Stimulated activated effector memory CD8-positive, alpha-beta T cell treated with anti-CD3 and anti-CD28 coated beads, Interleukin-12 subunit alpha, Interleukin-12 subunit beta, amount 100 ng/mL, for 72 hours (primary cell): ENCODE measurements at regions not wholly inside any gene's neighbourhood (a gene's known extent, or its start where the extent isn't known, plus 50 kb on each side); places are given as distances from the start of the nearest gene placed in this dataset.

Experiments
- ATAC-seq: fragments of 150-1000 bp; cut with Tn5 transposase; 2 replicates; pipeline ENCODE4 v1.10.0; 2021
- DNase-seq, 2 donors: peaks; one replicate each; pipeline ENCODE4 v3.0.0; 2021 to 2022; ENCODE audit warnings: low spot score in 2 of 2
- H3K27ac Mint-ChIP-seq: one replicate; pipeline ENCODE4 v1.8.0; 2022; ENCODE audit warnings: mild to moderate bottlenecking, mixed read lengths
- H3K36me3 Mint-ChIP-seq: one replicate; pipeline ENCODE4 v1.8.0; 2022; ENCODE audit warnings: mild to moderate bottlenecking, mixed read lengths
- H3K4me1 Mint-ChIP-seq: one replicate; pipeline ENCODE4 v1.8.0; 2022; ENCODE audit warnings: mixed read lengths
- H3K4me3 Mint-ChIP-seq: one replicate; pipeline ENCODE4 v1.8.0; 2022; ENCODE audit warnings: mild to moderate bottlenecking, mixed read lengths
- H3K9me3 Mint-ChIP-seq: one replicate; pipeline ENCODE4 v1.8.0; 2022; ENCODE audit warnings: mixed read lengths

GRCh38 chr10:75303045-75303777 lies 67.5 kb upstream of the COMTD1 start:
- H3K36me3 Mint-ChIP-seq: no peaks in the 10 kb centered on the region
- H3K4me1 Mint-ChIP-seq: no peaks in the 10 kb centered on the region
- no peak for ATAC-seq
- DNase-seq: no peak
- H3K27ac Mint-ChIP-seq: no peak overlapping the region
- no peak overlapping the region for H3K4me3 Mint-ChIP-seq
- peaks cover 2% of the 10 kb centered on the region for H3K9me3 Mint-ChIP-seq

- Mint-ChIP-seq H3K27ac (no peak overlapping the region), H3K4me3 (no peak overlapping the region), H3K36me3 (no peaks in the 10 kb centered on the region), H3K4me1 (no peaks in the 10 kb centered on the region), H3K9me3 (peaks cover 2% of the 10 kb centered on the region)
- ATAC-seq (no peak), DNase-seq (no peak)
Measured at GRCh38 chr10:75302029-75302428, 66.3 kb upstream of the COMTD1 start.

GRCh38 chr10:75297021-75297599 lies 61.4 kb upstream of the COMTD1 start:
- H3K27ac Mint-ChIP-seq: no peak overlapping the region
- ATAC-seq (peak; percentile 55), DNase-seq (peak in 1 of 2 donors; percentile 38)
- no peaks in the 10 kb centered on the region for H3K4me1 Mint-ChIP-seq
- no peak overlapping the region for H3K4me3 Mint-ChIP-seq
- H3K36me3 Mint-ChIP-seq: no peaks in the 10 kb centered on the region
- H3K9me3 Mint-ChIP-seq: no peaks in the 10 kb centered on the region

GRCh38 chr10:75295868-75296441 lies 60.2 kb upstream of the COMTD1 start:
- H3K4me1 Mint-ChIP-seq: no peaks in the 10 kb centered on the region
- H3K36me3 Mint-ChIP-seq: no peaks in the 10 kb centered on the region
- DNase-seq (peak in 1 of 2 donors; percentile 38), ATAC-seq (no peak)
- H3K9me3 Mint-ChIP-seq: no peaks in the 10 kb centered on the region
- H3K4me3 Mint-ChIP-seq: no peak overlapping the region
- H3K27ac Mint-ChIP-seq: no peak overlapping the region

GRCh38 chr10:75294866-75295701 lies 59.3 kb upstream of the COMTD1 start:
- H3K36me3 Mint-ChIP-seq: no peaks in the 10 kb centered on the region
- H3K9me3 Mint-ChIP-seq: peaks cover 3% of the 10 kb centered on the region
- no peak overlapping the region for H3K27ac Mint-ChIP-seq
- no peak overlapping the region for H3K4me3 Mint-ChIP-seq
- DNase-seq: peak; percentile 39 to 65
- H3K4me1 Mint-ChIP-seq: no peaks in the 10 kb centered on the region
- peak; percentile 93 for ATAC-seq

- peaks cover 3% of the 10 kb centered on the region for H3K9me3 Mint-ChIP-seq
- H3K36me3 Mint-ChIP-seq: no peaks in the 10 kb centered on the region
- ATAC-seq (no peak), DNase-seq (no peak)
- no peak overlapping the region for H3K27ac Mint-ChIP-seq
- no peaks in the 10 kb centered on the region for H3K4me1 Mint-ChIP-seq
- H3K4me3 Mint-ChIP-seq: no peak overlapping the region
Measured at GRCh38 chr10:75294518-75294865, 58.7 kb upstream of the COMTD1 start.

GRCh38 chr10:75294031-75294437 lies 58.3 kb upstream of the COMTD1 start:
- no peak overlapping the region for H3K4me3 Mint-ChIP-seq
- DNase-seq (no peak), ATAC-seq (no peak)
- no peak overlapping the region for H3K27ac Mint-ChIP-seq
- no peaks in the 10 kb centered on the region for H3K4me1 Mint-ChIP-seq
- peaks cover 3% of the 10 kb centered on the region for H3K9me3 Mint-ChIP-seq
- H3K36me3 Mint-ChIP-seq: no peaks in the 10 kb centered on the region

- Mint-ChIP-seq H3K4me3 (no peak overlapping the region), H3K9me3 (peaks cover 3% of the 10 kb centered on the region), H3K27ac (no peak overlapping the region), H3K36me3 (no peaks in the 10 kb centered on the region), H3K4me1 (no peaks in the 10 kb centered on the region)
- ATAC-seq (no peak), DNase-seq (peak in 1 of 2 donors; percentile 37)
Measured at GRCh38 chr10:75293446-75293820, 57.7 kb upstream of the COMTD1 start.

GRCh38 chr10:75292794-75293445 lies 57.2 kb upstream of the COMTD1 start:
- H3K4me1 Mint-ChIP-seq: no peaks in the 10 kb centered on the region

GRCh38 chr10:75291805-75292204 lies 56.0 kb upstream of the COMTD1 start:
- ATAC-seq (no peak), DNase-seq (peak in 1 of 2 donors; percentile 41)
- Mint-ChIP-seq H3K4me3 (no peak overlapping the region), H3K36me3 (no peaks in the 10 kb centered on the region), H3K9me3 (peaks cover 3% of the 10 kb centered on the region), H3K4me1 (no peaks in the 10 kb centered on the region), H3K27ac (no peak overlapping the region)

More at GRCh38 chr10:75292794-75293445, 57.2 kb upstream of the COMTD1 start:
- ATAC-seq (no peak), DNase-seq (peak in 1 of 2 donors; percentile 41)
- Mint-ChIP-seq H3K36me3 (no peaks in the 10 kb centered on the region), H3K4me3 (no peak overlapping the region), H3K27ac (no peak overlapping the region), H3K9me3 (peaks cover 3% of the 10 kb centered on the region)

GRCh38 chr10:75288140-75288711 lies 52.5 kb upstream of the COMTD1 start:
- H3K36me3 Mint-ChIP-seq: no peaks in the 10 kb centered on the region
- H3K27ac Mint-ChIP-seq: no peak overlapping the region
- ATAC-seq (no peak), DNase-seq (peak in 1 of 2 donors; percentile 42)
- peaks cover 3% of the 10 kb centered on the region for H3K9me3 Mint-ChIP-seq
- H3K4me3 Mint-ChIP-seq: no peak overlapping the region
- peaks cover 3% of the 10 kb centered on the region for H3K4me1 Mint-ChIP-seq

GRCh38 chr10:75287697-75288096 lies 51.9 kb upstream of the COMTD1 start:
- ATAC-seq: no peak
- Mint-ChIP-seq H3K4me3 (no peak overlapping the region), H3K36me3 (no peaks in the 10 kb centered on the region), H3K27ac (no peak overlapping the region), H3K9me3 (peaks cover 3% of the 10 kb centered on the region), H3K4me1 (peaks cover 8% of the 10 kb centered on the region)
- peak in 1 of 2 donors; percentile 32 for DNase-seq

- DNase-seq (no peak), ATAC-seq (peak; percentile 11)
- H3K27ac Mint-ChIP-seq: no peak overlapping the region
- H3K36me3 Mint-ChIP-seq: no peaks in the 10 kb centered on the region
- H3K4me1 Mint-ChIP-seq: peaks cover 9% of the 10 kb centered on the region
- H3K9me3 Mint-ChIP-seq: peaks cover 3% of the 10 kb centered on the region
- H3K4me3 Mint-ChIP-seq: no peak overlapping the region
Measured at GRCh38 chr10:75286901-75287300, 51.1 kb upstream of the COMTD1 start.
